SKM-1 (cell line): ENCODE measurements at regions not wholly inside any gene's neighbourhood (a gene's known extent, or its start where the extent isn't known, plus 50 kb on each side); places are given as distances from the start of the nearest gene placed in this dataset.
"Not testable (repeated sequence)": the region's sequence is repeated elsewhere in the genome, so short reads cannot be mapped to it uniquely, and the experiment has no call there.

Experiments used
- DNase-seq: peaks from one replicate; lab custom pipeline; 2025; ENCODE audit not compliant: unreplicated experiment; lab: John Stamatoyannopoulos, UW

DNA sequence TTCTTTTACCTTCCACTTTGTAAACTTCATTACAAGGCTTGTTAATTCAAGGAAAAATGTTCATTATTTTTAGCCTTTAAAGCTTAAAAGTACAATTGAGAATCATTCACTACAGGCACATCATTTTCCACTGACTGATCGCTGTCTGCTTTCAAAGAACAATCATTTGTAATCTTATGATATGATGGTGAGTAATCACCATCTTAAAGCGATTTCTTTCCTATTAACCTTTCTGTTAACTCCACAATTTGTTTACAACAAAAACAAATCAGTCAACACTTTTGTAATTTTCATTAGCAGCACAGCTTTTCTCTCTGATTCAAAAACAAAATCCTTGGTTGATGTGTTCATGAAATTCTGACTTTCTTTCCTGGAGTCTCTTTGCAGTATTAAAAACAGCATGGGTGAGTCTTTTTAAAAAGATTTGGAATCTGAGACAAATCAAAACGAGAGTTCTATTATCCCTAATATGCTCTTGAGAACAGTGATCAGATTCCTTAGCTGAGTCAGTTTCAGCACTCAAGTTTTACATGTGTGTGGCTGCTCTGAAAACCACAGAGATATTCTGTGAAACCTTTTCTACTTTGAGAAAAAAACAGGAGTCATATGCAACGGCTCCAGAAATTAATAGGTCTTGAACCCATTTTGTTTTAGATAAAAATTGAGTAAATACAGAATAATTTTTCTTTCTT, 145.8 kb upstream of the TMPRSS15 start:
- no peak for DNase-seq

DNA sequence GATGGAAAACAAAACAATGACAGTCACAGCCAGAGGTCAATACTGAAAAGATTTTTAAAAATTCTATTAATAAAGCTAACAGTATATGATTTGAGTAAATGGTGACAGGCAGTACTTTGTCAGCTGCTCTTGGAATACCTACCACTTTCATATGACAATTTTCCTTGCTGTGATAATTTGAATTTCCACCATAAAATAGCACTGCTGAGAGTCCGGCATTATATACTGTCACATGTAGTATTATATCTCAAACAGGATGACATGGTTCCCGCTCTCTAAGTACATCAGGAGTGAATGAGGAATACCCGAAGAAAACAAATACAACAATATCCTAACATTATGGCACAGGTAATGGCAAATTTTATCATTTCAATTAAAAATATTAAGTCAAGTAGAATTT, 146.8 kb upstream of the TMPRSS15 start:
- DNase-seq: no peak

DNA sequence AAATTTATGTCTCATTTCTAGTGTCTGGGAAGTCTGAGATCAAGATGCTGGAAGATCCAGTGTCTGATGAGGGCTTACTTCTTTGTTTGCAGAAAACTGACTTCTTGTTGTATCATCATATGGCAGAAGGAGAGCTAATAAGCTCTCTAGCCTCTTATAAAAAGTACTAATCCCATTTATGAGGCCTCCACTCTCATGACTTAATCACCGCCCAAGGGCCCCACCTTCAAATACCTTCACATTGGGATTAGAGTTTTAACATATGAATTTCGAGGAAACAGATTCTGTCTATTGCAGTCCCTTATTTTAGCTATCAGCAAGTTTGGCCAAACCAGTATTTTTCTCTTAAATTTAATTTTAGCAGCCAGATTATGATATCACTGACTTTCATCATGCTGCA, 150.2 kb upstream of the TMPRSS15 start:
- no peak for DNase-seq

DNA sequence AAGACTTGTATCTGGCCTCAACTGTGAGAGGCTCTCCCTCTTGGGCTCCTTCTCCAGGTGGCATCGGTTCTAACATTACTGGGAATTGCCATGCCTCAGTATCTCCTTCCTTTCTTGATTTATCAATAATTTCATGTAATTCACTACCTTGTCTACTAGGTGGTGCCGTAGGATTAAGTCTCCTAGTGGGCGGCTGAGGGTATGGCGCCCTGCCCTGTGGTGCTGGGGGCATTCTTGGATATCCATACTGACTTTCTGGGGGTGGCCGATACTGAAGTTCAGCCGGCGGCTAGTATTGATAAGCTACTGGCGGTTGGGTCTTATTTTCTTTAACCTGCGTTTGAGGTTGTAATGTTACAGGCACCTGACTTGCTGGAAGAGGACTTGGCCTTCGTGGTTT, 164.2 kb upstream of the TMPRSS15 start:
- DNase-seq: not testable (repeated sequence)

DNA sequence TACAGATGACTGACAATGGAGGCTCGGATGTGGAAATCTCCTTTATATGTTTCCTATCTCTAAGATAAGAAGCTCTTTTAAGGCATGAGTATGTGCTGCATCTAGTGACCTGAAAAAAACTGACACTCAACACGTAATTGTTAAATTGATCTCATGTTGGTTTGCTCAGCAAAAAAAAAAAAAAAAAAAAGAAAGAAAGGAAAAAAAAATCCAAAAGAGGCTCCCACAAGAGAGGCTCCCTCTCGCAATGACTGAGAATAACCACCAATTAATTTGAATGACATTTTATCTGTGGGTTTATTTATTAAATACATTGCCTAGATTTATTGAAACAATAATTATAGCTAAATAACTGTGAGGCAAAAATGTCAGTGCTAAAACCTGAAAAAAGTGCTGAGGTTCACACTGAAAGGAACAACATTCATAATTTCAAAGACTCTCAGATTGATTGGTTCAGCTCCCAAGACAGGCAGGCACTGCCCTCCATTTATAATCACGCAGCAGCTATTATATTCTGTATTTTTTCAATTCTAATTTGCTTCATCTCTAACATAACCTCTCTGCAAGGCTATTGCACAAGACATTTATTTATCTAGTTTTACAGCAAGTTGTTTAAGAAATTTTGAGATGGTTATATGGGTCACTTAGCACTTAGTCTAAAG, 184.5 kb upstream of the TMPRSS15 start:
- no peak for DNase-seq

DNA sequence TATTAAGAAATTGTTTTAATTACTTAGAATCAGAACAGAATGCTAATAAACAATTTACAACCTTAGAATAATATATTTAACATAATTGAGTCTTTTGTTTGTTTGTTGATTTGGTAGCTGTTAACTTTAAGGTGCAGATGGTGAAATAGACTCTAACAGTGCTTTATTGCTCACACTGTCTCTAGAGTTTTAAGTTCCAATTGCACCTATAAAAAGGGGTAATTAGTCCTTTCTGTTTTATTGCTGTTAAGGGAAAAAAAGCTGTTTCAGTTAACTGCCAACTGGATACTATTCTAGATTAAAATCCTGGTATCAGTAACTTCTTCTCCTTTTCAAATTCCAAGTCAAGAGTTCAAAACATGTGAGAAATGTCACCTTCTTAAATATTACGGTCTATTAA, 197.6 kb upstream of the TMPRSS15 start:
- DNase-seq: no peak

DNA sequence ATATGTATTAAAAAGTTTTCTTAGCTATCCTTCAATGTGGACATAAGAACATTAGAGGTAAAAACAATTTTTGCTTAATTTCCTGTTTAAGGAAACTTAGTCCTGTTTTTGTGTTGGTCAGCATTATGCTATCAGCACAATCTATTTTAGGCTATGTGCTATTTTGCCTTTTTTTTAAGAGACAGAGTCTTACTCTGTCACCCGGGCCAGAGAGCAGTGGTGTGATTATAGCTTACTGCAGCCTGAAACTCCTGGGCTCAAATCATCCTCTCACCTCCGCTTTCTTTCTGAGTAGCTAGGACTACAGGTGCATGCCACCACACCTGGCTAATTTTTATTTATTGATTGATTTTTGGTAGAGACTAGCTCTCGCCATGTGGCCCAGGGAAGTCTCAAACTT, 199.1 kb upstream of the TMPRSS15 start:
- no peak for DNase-seq

DNA sequence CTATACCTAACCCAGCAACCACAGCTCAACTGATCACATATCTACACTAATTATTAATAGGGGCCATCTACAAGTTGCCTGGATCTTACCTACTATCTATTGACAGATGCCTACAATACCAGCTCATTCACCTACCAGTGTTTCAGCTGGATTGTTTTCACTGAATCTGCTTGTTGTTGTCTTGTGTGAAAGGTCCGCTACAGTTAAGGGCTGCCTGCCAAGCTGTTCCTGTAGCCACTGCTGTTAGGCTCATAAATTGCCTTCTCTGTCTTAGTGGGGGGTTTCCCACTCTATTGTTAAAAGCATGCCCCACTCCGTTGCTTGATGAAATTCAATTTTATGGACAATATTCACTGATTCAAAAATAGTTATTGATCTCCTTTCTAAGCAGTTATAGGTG, 199.7 kb upstream of the TMPRSS15 start:
- no peak for DNase-seq

DNA sequence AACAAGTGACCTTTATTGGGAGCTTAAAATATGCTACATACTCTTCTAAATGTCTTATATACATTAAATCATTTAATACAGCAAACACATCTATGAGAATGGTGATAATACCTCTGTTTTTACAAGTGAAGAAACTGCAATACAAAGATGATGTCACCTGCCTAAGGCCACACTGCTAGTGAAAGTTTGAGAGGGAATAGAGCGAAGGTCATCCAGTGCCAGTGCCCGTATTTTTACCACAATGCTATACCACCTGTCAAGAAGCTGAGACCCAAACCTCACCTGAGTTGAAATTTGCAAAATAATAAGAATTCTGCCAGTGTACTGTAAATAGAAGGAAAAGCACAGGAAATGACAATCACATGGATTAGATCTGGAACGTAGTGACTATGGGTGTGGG, 200.4 kb upstream of the TMPRSS15 start:
- DNase-seq: no peak

DNA sequence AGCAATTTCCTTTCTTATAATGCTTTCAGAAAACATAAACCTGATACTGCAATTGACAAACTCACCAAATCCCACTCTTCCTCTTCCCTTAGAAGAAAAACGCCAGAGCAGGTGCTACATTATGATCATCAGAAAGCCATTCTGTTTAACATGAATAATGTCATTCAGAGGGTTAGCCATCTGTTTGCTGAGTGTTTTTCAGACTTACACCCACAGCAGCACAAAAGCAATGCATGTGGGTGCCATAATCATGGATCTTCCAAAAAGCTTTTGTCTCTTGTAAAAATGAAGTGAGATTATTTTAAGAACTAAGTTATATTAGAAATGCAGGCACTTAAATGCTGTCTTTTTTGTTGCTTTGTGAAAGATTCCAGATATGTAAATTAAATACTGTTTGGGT, 204.6 kb upstream of the TMPRSS15 start:
- DNase-seq: no peak

DNA sequence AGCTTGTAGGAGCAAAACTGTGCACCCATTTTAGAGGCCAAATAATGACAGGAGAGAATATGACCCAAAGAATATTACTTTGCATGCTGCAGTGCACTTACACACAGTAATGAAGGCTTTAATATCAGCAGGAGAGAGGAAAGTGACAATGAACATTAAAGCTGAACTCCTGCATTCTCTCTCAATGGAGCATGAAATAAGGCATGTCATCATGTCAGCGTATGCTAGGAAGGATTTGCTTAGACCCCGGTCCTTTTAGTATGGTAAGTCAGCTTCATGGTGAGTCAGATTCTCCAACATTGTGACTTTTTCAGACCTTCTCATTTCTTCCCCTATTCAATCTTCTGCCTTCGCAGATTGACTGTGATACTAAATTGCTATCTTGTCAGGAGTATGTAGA, 210.7 kb upstream of the TMPRSS15 start:
- no peak for DNase-seq

DNA sequence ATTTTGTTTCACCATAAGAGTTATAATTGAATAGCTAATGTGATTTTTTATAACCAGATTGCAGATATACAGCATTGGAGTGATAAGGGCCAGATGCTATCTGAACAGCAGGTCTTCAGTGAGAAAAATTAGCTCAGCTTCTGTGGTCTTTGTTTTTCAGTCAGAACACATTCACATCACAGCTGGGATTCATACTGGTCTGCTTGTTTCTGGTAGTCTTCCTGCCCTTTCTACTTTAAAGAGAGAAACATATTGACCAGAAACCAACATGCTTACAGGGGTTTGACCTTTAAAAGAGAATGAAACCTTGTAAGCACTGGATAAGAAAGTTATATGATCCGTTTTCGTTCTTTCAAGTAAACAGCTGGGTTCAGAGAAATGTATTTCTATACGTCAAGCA, 213.7 kb upstream of the TMPRSS15 start:
- DNase-seq: no peak

DNA sequence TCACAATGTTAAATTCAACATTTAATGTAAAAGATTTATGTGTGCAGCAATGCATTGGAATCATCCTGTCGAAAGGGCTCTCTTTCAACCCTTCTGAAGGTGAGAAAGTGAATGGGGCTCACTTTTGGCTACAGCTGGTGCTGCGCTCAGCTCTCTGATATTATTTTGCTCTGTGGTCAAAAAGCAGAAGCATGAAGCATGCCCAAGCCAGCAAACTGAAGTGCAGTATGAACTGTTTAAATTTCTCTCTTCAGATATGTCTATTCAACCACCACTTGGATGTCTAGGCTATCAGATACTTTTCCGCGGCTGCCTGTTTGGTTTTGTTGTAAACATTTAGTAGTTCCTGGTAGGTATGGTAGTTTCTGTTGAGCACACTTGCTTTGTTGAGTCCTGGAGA, 216.9 kb upstream of the TMPRSS15 start:
- DNase-seq: no peak

DNA sequence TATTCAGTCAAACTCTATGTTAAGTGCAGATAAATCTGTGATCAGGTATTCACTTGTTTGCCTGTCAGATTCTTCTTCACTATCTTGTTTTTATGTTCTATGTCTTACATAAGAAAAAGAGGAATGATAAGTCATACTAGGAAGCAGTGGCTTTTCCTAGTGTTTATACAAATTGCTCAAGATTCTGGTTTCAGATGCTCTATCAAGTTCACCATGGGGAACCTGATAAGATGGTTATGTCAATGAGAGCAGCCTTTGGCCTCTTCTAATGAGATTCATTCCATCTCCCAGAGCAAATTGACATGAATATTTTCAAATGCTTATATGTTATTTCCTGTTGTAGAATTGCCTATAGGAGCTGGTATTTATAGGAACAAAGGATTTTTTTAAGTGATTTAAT, 218.8 kb upstream of the TMPRSS15 start:
- no peak for DNase-seq

DNA sequence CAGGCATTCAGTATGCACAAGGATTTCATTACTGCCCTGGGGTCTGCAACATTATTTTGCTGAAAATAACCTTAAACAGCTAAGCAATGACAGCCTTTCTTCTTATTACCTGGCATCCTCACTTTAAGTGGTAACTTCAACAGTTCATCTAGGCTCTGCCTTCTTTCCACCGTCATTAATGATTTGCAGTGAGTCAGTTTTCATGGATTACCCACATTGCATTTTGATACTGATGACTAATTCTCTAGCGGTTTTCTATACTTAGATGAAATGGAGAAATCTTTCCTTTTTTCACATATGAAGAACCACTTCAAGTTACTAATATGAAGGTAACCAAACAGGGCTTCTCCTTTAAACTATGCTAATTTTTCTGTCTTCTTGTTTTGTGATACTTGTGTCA, 226.9 kb upstream of the TMPRSS15 start:
- no peak for DNase-seq

DNA sequence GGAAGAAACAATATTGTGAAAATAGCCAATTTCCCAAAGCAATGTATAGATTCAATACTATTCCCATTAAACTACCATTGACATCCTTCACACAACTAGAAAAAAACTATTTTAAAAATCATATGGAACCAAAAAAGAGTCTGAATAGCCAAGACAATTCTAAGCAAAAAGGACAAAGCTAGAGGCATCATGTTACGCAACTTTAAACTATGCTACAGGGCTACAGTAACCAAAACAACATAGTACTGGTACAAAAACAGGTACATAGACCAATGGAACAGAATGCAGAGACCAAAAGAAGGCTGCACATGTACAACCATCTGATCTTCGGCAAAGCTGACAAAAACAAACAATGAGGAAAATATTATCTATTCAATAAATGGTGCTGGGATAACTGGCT, 233.3 kb upstream of the TMPRSS15 start:
- no peak for DNase-seq

DNA sequence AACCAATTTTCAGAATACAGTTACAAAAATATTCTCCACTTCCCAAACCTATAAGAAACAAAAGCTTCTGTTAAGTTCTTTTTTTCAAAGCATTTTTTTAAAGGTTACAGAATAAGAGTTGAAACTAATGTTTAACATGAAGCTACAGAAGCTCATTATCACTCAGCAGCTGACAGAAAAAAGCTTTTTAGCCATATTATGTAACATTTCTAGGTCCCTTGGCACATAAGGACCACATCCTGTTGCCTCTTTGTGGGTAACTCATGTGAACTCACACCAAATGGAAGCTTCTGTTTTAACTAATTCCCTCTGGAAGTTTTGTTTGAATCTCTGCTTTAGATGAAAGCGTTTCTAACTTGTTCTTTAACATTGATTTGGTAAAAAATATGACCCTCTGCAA, 242.5 kb upstream of the TMPRSS15 start:
- no peak for DNase-seq

DNA sequence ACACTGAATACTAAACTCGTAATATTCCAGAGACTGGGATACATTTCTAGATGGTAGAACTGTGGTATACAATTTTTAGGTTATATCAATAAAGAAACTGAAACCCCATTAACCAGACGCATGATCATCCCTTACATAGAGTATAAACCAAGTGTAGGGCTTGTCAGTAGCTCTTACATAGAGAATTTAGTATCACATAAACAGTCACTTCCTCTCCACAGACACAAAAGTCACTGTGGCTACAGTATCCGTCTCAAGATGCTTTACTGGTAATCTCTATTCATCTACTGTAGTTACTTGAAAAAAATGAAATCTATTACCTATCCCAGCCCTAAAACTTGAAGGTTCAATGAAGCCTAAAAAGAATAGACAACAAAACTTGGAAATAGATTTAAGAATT, 252.3 kb upstream of the TMPRSS15 start:
- DNase-seq: no peak

DNA sequence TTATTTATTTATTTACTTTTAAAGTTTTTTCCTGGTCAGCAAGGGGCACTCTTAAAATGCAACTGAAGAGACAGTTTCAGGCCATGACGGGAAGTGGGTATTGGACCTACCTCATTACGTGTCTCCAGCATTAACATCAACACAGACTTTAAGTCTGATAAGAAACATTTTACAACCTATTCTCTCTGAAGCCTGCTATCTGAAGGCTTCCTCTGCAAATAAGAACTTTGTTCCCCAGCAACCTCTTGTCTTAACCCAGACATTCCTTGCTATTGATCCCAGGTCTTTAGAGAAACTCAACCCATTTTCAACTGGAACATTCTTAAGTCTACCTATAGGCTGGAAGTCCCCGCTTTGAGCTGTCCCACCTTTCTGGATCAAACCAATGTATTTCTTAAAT, 258.3 kb upstream of the TMPRSS15 start:
- no peak for DNase-seq

DNA sequence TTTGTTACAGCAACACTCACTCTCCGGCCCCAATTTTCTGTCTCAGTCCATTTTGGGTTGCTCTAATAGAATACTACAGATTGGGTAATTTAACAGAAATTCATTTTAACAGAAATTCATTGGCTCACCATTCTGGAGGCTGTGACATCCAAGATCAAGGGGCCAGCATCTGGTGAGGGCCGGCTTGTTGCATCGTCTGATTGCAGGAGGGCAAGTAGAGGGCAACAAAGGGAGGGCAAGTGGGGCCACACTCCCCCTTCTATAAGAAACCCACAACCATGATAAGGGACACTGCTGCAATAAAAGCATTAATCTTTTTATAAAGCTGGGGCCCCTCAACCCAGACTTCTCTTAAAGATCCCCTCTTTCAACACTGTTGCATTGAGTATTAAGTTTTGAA, 260.1 kb upstream of the TMPRSS15 start:
- no peak for DNase-seq

DNA sequence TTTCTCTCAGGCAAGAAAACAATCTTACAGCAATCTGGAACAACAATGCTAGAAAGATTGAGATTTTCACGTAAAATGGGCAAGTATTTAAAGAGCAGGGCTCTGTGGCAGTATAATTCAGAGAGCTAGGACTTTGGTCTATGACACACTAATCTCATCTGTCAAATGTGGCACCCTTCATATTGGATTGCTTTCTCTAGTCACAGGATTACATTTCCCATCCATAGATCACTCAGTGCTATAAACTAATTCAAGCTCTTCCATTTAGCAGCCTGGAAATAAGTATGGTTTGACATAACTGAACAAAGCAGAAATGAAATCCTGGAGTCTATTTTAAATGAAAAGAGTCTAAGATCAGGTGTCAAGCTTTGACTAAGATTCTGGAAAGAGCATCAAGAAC, 263.1 kb upstream of the TMPRSS15 start:
- no peak for DNase-seq

DNA sequence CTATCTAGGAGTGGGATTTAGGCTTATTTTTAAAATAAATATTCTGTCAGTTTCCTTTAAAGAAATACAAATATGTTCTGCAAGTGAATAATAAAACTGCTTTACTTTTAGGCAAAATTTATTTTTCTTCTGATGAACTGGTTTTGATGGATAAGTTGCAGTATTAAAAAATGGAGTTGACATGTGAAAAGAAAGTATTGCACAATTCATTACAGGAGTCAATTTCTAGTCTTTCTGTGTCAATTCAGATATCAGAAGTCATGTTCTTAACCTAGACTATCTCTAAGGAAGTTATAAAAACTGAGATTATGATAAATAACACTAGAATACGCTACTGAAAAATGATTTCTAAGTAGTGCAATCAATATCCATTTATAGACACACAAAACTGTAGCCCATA, 270.2 kb upstream of the TMPRSS15 start:
- no peak for DNase-seq

DNA sequence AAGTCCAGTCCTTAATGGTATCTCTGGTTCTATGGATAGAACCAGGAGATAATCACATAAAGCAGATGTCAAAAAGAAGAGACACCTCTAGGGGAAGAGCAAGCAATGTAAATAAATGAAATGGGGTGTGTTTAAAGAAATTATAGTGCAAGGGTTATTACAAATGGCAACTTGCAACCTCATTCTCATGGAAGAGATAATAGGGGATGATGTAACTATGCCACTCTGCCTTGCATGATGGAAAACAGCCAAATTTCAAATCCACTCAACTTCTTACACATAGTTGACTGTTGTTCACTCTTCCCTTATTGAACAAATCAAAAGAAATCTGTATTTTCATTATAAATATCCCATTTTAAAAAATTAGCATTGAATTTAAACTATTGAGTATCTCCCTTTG, 274.0 kb upstream of the TMPRSS15 start:
- DNase-seq: no peak
